ENCODE measurements at regions not wholly inside any gene's neighbourhood (a gene's known extent, or its start where the extent isn't known, plus 50 kb on each side); places are given as distances from the start of the nearest gene placed in this dataset.

- Histone ChIP-seq H3K4me3 (ENCODE audit: low read length, poor library complexity, severe bottlenecking) (no peak overlapping the region), H4K20me1 (ENCODE audit: insufficient read depth, low read length, poor library complexity, severe bottlenecking) (no peaks in the 10 kb centered on the region), H3K4me2 (ENCODE audit: low read depth, low read length, poor library complexity, severe bottlenecking) (no peak overlapping the region), H2AFZ (ENCODE audit: low read length) (no peak overlapping the region), H3K27me3 (ENCODE audit: insufficient read depth, low read length, poor library complexity, severe bottlenecking) (no peaks in the 10 kb centered on the region), H3K9ac (ENCODE audit: low read depth, low read length, poor library complexity, severe bottlenecking) (no peak overlapping the region), H3K9me2 (replicated peaks; ENCODE audit: low read depth, low read length) (no peaks in the 10 kb centered on the region), H3K9me3 (ENCODE audit: insufficient read depth, low read depth, low read length) (no peaks in the 10 kb centered on the region), H3K36me3 (ENCODE audit: insufficient read depth, low read length) (no peaks in the 10 kb centered on the region), H3F3A (ENCODE audit: low read depth) (no peaks in the 10 kb centered on the region), H3K79me2 (ENCODE audit: insufficient read depth, low read length) (no peaks in the 10 kb centered on the region), H3K4me1 (ENCODE audit: insufficient read depth, low read length, poor library complexity, severe bottlenecking) (no peaks in the 10 kb centered on the region)
- TF ChIP-seq CTCF (conservative IDR thresholded peaks at IDR 0.05; ENCODE audit: low read length) (no peak), EZH2phosphoT487 (IDR thresholded peaks at IDR 0.05; ENCODE audit: borderline replicate concordance) (no peak)
These were observed 150.7 kb upstream of the ZNF462 start for GRCh38 chr9:106712279-106712678.

- Histone ChIP-seq H2AFZ (ENCODE audit: low read length) (no peak overlapping the region), H3K9ac (ENCODE audit: low read depth, low read length, poor library complexity, severe bottlenecking) (no peak overlapping the region), H3K9me3 (ENCODE audit: insufficient read depth, low read depth, low read length) (no peaks in the 10 kb centered on the region), H3K27me3 (ENCODE audit: insufficient read depth, low read length, poor library complexity, severe bottlenecking) (no peaks in the 10 kb centered on the region), H3K9me2 (replicated peaks; ENCODE audit: low read depth, low read length) (no peaks in the 10 kb centered on the region), H3K4me3 (ENCODE audit: low read length, poor library complexity, severe bottlenecking) (no peak overlapping the region), H3K79me2 (ENCODE audit: insufficient read depth, low read length) (no peaks in the 10 kb centered on the region), H3F3A (ENCODE audit: low read depth) (no peaks in the 10 kb centered on the region), H3K4me2 (ENCODE audit: low read depth, low read length, poor library complexity, severe bottlenecking) (no peak overlapping the region), H4K20me1 (ENCODE audit: insufficient read depth, low read length, poor library complexity, severe bottlenecking) (no peaks in the 10 kb centered on the region), H3K36me3 (ENCODE audit: insufficient read depth, low read length) (no peaks in the 10 kb centered on the region), H3K4me1 (ENCODE audit: insufficient read depth, low read length, poor library complexity, severe bottlenecking) (no peaks in the 10 kb centered on the region)
- TF ChIP-seq CTCF (conservative IDR thresholded peaks at IDR 0.05; ENCODE audit: low read length), result no peak
- TF ChIP-seq EZH2phosphoT487 (IDR thresholded peaks at IDR 0.05; ENCODE audit: borderline replicate concordance), result no peak
These were observed 149.8 kb upstream of the ZNF462 start for GRCh38 chr9:106713206-106713605.

- Histone ChIP-seq H3K9me3 (ENCODE audit: insufficient read depth, low read depth, low read length) (no peaks in the 10 kb centered on the region), H3K27me3 (ENCODE audit: insufficient read depth, low read length, poor library complexity, severe bottlenecking) (no peaks in the 10 kb centered on the region), H4K20me1 (ENCODE audit: insufficient read depth, low read length, poor library complexity, severe bottlenecking) (no peaks in the 10 kb centered on the region), H3K9ac (ENCODE audit: low read depth, low read length, poor library complexity, severe bottlenecking) (no peak overlapping the region), H3K79me2 (ENCODE audit: insufficient read depth, low read length) (no peaks in the 10 kb centered on the region), H3K4me3 (ENCODE audit: low read length, poor library complexity, severe bottlenecking) (no peak overlapping the region), H2AFZ (ENCODE audit: low read length) (no peak overlapping the region), H3K36me3 (ENCODE audit: insufficient read depth, low read length) (no peaks in the 10 kb centered on the region), H3K4me2 (ENCODE audit: low read depth, low read length, poor library complexity, severe bottlenecking) (no peak overlapping the region), H3K9me2 (replicated peaks; ENCODE audit: low read depth, low read length) (no peaks in the 10 kb centered on the region), H3F3A (ENCODE audit: low read depth) (no peaks in the 10 kb centered on the region), H3K4me1 (ENCODE audit: insufficient read depth, low read length, poor library complexity, severe bottlenecking) (peaks cover 6% of the 10 kb centered on the region)
- no peak for TF ChIP-seq EZH2phosphoT487 (IDR thresholded peaks at IDR 0.05; ENCODE audit: borderline replicate concordance)
- TF ChIP-seq CTCF (conservative IDR thresholded peaks at IDR 0.05; ENCODE audit: low read length), result no peak
These were observed 146.1 kb upstream of the ZNF462 start for GRCh38 chr9:106716820-106717219.

All from Loucy (cell line).